ENCODE measurements at regions not wholly inside any gene's neighbourhood (a gene's known extent, or its start where the extent isn't known, plus 50 kb on each side); places are given as distances from the start of the nearest gene placed in this dataset.

DNA sequence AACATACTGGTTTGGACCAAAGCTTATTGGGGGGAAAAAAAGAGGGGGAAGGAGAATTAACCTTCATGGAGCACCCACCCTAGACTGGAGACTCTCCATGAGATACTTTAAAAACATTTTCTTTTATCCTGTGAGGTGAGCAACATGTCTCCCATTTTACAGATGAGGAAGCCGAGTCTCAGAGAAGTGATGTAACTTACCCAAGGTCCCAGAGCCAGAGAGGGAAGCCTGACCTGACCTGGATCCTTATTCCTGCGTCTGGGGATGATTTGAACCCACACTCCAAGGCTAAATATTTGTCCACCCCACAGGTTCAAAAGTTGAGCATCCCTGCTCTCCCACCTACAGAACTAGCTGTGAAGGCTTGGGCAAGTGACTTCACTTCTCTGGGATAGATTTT, 137.9 kb upstream of the JUN start:
- TF ChIP-seq, protein P1, sequence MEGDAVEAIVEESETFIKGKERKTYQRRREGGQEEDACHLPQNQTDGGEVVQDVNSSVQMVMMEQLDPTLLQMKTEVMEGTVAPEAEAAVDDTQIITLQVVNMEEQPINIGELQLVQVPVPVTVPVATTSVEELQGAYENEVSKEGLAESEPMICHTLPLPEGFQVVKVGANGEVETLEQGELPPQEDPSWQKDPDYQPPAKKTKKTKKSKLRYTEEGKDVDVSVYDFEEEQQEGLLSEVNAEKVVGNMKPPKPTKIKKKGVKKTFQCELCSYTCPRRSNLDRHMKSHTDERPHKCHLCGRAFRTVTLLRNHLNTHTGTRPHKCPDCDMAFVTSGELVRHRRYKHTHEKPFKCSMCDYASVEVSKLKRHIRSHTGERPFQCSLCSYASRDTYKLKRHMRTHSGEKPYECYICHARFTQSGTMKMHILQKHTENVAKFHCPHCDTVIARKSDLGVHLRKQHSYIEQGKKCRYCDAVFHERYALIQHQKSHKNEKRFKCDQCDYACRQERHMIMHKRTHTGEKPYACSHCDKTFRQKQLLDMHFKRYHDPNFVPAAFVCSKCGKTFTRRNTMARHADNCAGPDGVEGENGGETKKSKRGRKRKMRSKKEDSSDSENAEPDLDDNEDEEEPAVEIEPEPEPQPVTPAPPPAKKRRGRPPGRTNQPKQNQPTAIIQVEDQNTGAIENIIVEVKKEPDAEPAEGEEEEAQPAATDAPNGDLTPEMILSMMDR (IDR thresholded peaks at IDR 0.05; ENCODE audit: insufficient read depth, low read depth, low read length): no peak
- no peak for TF ChIP-seq EZH2 (IDR thresholded peaks at IDR 0.05; ENCODE audit: insufficient read depth, low read length)
- H3K36me3 ChIP-seq (ENCODE audit: insufficient read depth, low read length): no peaks in the 10 kb centered on the region
- H3K79me2 ChIP-seq (ENCODE audit: insufficient read depth, low read length): no peaks in the 10 kb centered on the region
- H3K27ac ChIP-seq (ENCODE audit: low read depth, low read length): no peak overlapping the region
- no peaks in the 10 kb centered on the region for H3K4me1 ChIP-seq (ENCODE audit: insufficient read depth, low read length)
- no peak overlapping the region for H3K27ac Mint-ChIP-seq (ENCODE audit: unreplicated experiment)
- DNase-seq (ENCODE audit: low read depth) (no peak), FAIRE-seq (no peak)
- no peak overlapping the region for H2AFZ ChIP-seq (ENCODE audit: low read depth, low read length)
- H3K9me3 ChIP-seq (ENCODE audit: insufficient read depth, low read depth, low read length): no peaks in the 10 kb centered on the region
- H3K36me3 Mint-ChIP-seq (ENCODE audit: low read depth, unreplicated experiment): no peaks in the 10 kb centered on the region
- H3K27me3 ChIP-seq (ENCODE audit: insufficient read depth, low read length): no peaks in the 10 kb centered on the region
- no peaks in the 10 kb centered on the region for H4K20me1 ChIP-seq (ENCODE audit: insufficient read depth, low read length)
- no peak overlapping the region for H3K4me3 ChIP-seq (ENCODE audit: insufficient read depth, low read depth, low read length)
- no peak overlapping the region for H3K9ac ChIP-seq (ENCODE audit: low read length)
- H3K9me3 Mint-ChIP-seq (ENCODE audit: unreplicated experiment): no peaks in the 10 kb centered on the region
- peaks cover 2% of the 10 kb centered on the region for H3K27me3 Mint-ChIP-seq (ENCODE audit: low read depth, unreplicated experiment)
- H3K4me3 Mint-ChIP-seq (ENCODE audit: unreplicated experiment): no peak overlapping the region
- H3K4me2 ChIP-seq (ENCODE audit: low read length): no peak overlapping the region
- H3K4me1 Mint-ChIP-seq (ENCODE audit: low read depth, unreplicated experiment): no peaks in the 10 kb centered on the region

GRCh38 chr1:58922302-58923089, 138.6 kb upstream of the JUN start:
- H3K4me1 ChIP-seq (ENCODE audit: insufficient read depth, low read length): no peaks in the 10 kb centered on the region
- no peaks in the 10 kb centered on the region for H3K79me2 ChIP-seq (ENCODE audit: insufficient read depth, low read length)
- no peak overlapping the region for H3K4me2 ChIP-seq (ENCODE audit: low read length)
- Mint-ChIP-seq H3K36me3 (ENCODE audit: low read depth, unreplicated experiment) (no peaks in the 10 kb centered on the region), H3K4me1 (ENCODE audit: low read depth, unreplicated experiment) (peaks cover 7% of the 10 kb centered on the region), H3K9me3 (ENCODE audit: unreplicated experiment) (no peaks in the 10 kb centered on the region), H3K27me3 (ENCODE audit: low read depth, unreplicated experiment) (peaks cover 2% of the 10 kb centered on the region), H3K4me3 (ENCODE audit: unreplicated experiment) (no peak overlapping the region), H3K27ac (ENCODE audit: unreplicated experiment) (peak overlapping the region; percentile 6)
- no peak overlapping the region for H3K9ac ChIP-seq (ENCODE audit: low read length)
- H3K27ac ChIP-seq (ENCODE audit: low read depth, low read length): no peak overlapping the region
- no peak for TF ChIP-seq EZH2 (IDR thresholded peaks at IDR 0.05; ENCODE audit: insufficient read depth, low read length)
- TF ChIP-seq, protein P1 (IDR thresholded peaks at IDR 0.05; ENCODE audit: insufficient read depth, low read depth, low read length): no peak
- FAIRE-seq (no peak), DNase-seq (ENCODE audit: low read depth) (peak; percentile 27)
- no peak overlapping the region for H3K4me3 ChIP-seq (ENCODE audit: insufficient read depth, low read depth, low read length)
- H4K20me1 ChIP-seq (ENCODE audit: insufficient read depth, low read length): no peaks in the 10 kb centered on the region
- H2AFZ ChIP-seq (ENCODE audit: low read depth, low read length): no peak overlapping the region
- no peaks in the 10 kb centered on the region for H3K36me3 ChIP-seq (ENCODE audit: insufficient read depth, low read length)
- H3K27me3 ChIP-seq (ENCODE audit: insufficient read depth, low read length): no peaks in the 10 kb centered on the region
- no peaks in the 10 kb centered on the region for H3K9me3 ChIP-seq (ENCODE audit: insufficient read depth, low read depth, low read length)

GRCh38 chr1:58923090-58923470, 139.2 kb upstream of the JUN start:
- Mint-ChIP-seq H3K27me3 (ENCODE audit: low read depth, unreplicated experiment) (peaks cover 2% of the 10 kb centered on the region), H3K4me3 (ENCODE audit: unreplicated experiment) (no peak overlapping the region), H3K9me3 (ENCODE audit: unreplicated experiment) (no peaks in the 10 kb centered on the region), H3K36me3 (ENCODE audit: low read depth, unreplicated experiment) (no peaks in the 10 kb centered on the region), H3K4me1 (ENCODE audit: low read depth, unreplicated experiment) (peaks cover 9% of the 10 kb centered on the region), H3K27ac (ENCODE audit: unreplicated experiment) (no peak overlapping the region)
- no peaks in the 10 kb centered on the region for H3K27me3 ChIP-seq (ENCODE audit: insufficient read depth, low read length)
- H4K20me1 ChIP-seq (ENCODE audit: insufficient read depth, low read length): no peaks in the 10 kb centered on the region
- no peak overlapping the region for H3K4me2 ChIP-seq (ENCODE audit: low read length)
- FAIRE-seq (no peak), DNase-seq (ENCODE audit: low read depth) (no peak)
- TF ChIP-seq EZH2 (IDR thresholded peaks at IDR 0.05; ENCODE audit: insufficient read depth, low read length): no peak
- TF ChIP-seq, protein P1 (IDR thresholded peaks at IDR 0.05; ENCODE audit: insufficient read depth, low read depth, low read length): no peak
- H3K9ac ChIP-seq (ENCODE audit: low read length): no peak overlapping the region
- H3K9me3 ChIP-seq (ENCODE audit: insufficient read depth, low read depth, low read length): no peaks in the 10 kb centered on the region
- H3K27ac ChIP-seq (ENCODE audit: low read depth, low read length): no peak overlapping the region
- no peaks in the 10 kb centered on the region for H3K79me2 ChIP-seq (ENCODE audit: insufficient read depth, low read length)
- H3K36me3 ChIP-seq (ENCODE audit: insufficient read depth, low read length): no peaks in the 10 kb centered on the region
- no peak overlapping the region for H2AFZ ChIP-seq (ENCODE audit: low read depth, low read length)
- H3K4me1 ChIP-seq (ENCODE audit: insufficient read depth, low read length): no peaks in the 10 kb centered on the region
- no peak overlapping the region for H3K4me3 ChIP-seq (ENCODE audit: insufficient read depth, low read depth, low read length)

Data from astrocyte (in vitro differentiated cells and primary cell).